ENCODE measurements at regions not wholly inside any gene's neighbourhood (a gene's known extent, or its start where the extent isn't known, plus 50 kb on each side); places are given as distances from the start of the nearest gene placed in this dataset.

- no peak for DNase-seq (ENCODE audit: low spot score)
Measured at GRCh38 chr21:35491920-35492678, 443.0 kb upstream of the RUNX1 start.

GRCh38 chr21:35491114-35491513 is 442.0 kb upstream of the RUNX1 start:
- DNase-seq (ENCODE audit: low spot score): no peak

GRCh38 chr21:35489389-35489980 is 440.4 kb upstream of the RUNX1 start:
- DNase-seq (ENCODE audit: low spot score): no peak

- no peak for DNase-seq (ENCODE audit: low spot score)
Measured at GRCh38 chr21:35488946-35489345, 439.8 kb upstream of the RUNX1 start.

- DNase-seq (ENCODE audit: low spot score): no peak
Measured at GRCh38 chr21:35485364-35485763, 436.3 kb upstream of the RUNX1 start.

GRCh38 chr21:35484851-35485250 is 435.7 kb upstream of the RUNX1 start:
- no peak for DNase-seq (ENCODE audit: low spot score)

- DNase-seq (ENCODE audit: low spot score): no peak
Measured at GRCh38 chr21:35484032-35484431, 434.9 kb upstream of the RUNX1 start.

GRCh38 chr21:35482933-35483662 is 434.0 kb upstream of the RUNX1 start:
- no peak for DNase-seq (ENCODE audit: low spot score)

GRCh38 chr21:35482096-35482495 is 433.0 kb upstream of the RUNX1 start:
- DNase-seq (ENCODE audit: low spot score): no peak

- no peak for DNase-seq (ENCODE audit: low spot score)
Measured at GRCh38 chr21:35481005-35481404, 431.9 kb upstream of the RUNX1 start.

- no peak for DNase-seq (ENCODE audit: low spot score)
Measured at GRCh38 chr21:35479529-35479928, 430.4 kb upstream of the RUNX1 start.

- DNase-seq (ENCODE audit: low spot score): no peak
Measured at GRCh38 chr21:35479065-35479448, 430.0 kb upstream of the RUNX1 start.

- DNase-seq (ENCODE audit: low spot score): no peak
Measured at GRCh38 chr21:35478161-35479064, 429.3 kb upstream of the RUNX1 start.

GRCh38 chr21:35477622-35478021 is 428.5 kb upstream of the RUNX1 start:
- DNase-seq (ENCODE audit: low spot score): no peak

GRCh38 chr21:35476621-35477395 is 427.7 kb upstream of the RUNX1 start:
- no peak for DNase-seq (ENCODE audit: low spot score)

- no peak for DNase-seq (ENCODE audit: low spot score)
Measured at GRCh38 chr21:35475762-35476161, 426.7 kb upstream of the RUNX1 start.

- no peak for DNase-seq (ENCODE audit: low spot score)
Measured at GRCh38 chr21:35475009-35475408, 425.9 kb upstream of the RUNX1 start.

- DNase-seq (ENCODE audit: low spot score): no peak
Measured at GRCh38 chr21:35473496-35473895, 424.4 kb upstream of the RUNX1 start.

- DNase-seq (ENCODE audit: low spot score): no peak
Measured at GRCh38 chr21:35470522-35470921, 421.4 kb upstream of the RUNX1 start.

- no peak for DNase-seq (ENCODE audit: low spot score)
Measured at GRCh38 chr21:35469498-35469897, 420.4 kb upstream of the RUNX1 start.

GRCh38 chr21:35468991-35469390 is 419.9 kb upstream of the RUNX1 start:
- no peak for DNase-seq (ENCODE audit: low spot score)

Measured in germinal center (tissue), 1 donor.